HG03139 (cell line): ENCODE measurements at regions not wholly inside any gene's neighbourhood (a gene's known extent, or its start where the extent isn't known, plus 50 kb on each side); places are given as distances from the start of the nearest gene placed in this dataset.

ENCODE experiments used
- ATAC-seq: cut with Tn5 transposase; IDR thresholded peaks from one replicate; pipeline ENCODE4 v1.9.1; 2021; ENCODE audit not compliant: unreplicated experiment

GRCh38 chr15:62599791-62600777 is 435.0 kb upstream of the C2CD4B start:
- ATAC-seq = no peak

GRCh38 chr15:62601777-62602545 is 436.9 kb upstream of the C2CD4B start:
- no peak for ATAC-seq

GRCh38 chr15:62603742-62604141 is 438.7 kb upstream of the C2CD4B start:
- ATAC-seq = no peak

GRCh38 chr15:62605282-62605681 is 437.3 kb upstream of the TPM1 start:
- no peak for ATAC-seq

GRCh38 chr15:62606376-62607113 is 436.0 kb upstream of the TPM1 start:
- ATAC-seq = no peak

- ATAC-seq = no peak
Observed at GRCh38 chr15:62607114-62607462, 435.5 kb upstream of the TPM1 start.

GRCh38 chr15:62607643-62608042 is 434.9 kb upstream of the TPM1 start:
- ATAC-seq = no peak

GRCh38 chr15:62608369-62608768 is 434.2 kb upstream of the TPM1 start:
- ATAC-seq = no peak

GRCh38 chr15:62610265-62610869 is 432.2 kb upstream of the TPM1 start:
- ATAC-seq = no peak

- no peak for ATAC-seq
Observed at GRCh38 chr15:62611002-62611401, 431.5 kb upstream of the TPM1 start.

- ATAC-seq = no peak
Observed at GRCh38 chr15:62612183-62612733, 430.3 kb upstream of the TPM1 start.

- ATAC-seq = no peak
Observed at GRCh38 chr15:62612771-62613170, 429.8 kb upstream of the TPM1 start.

- ATAC-seq = no peak
Observed at GRCh38 chr15:62616746-62617145, 425.8 kb upstream of the TPM1 start.

GRCh38 chr15:62617741-62618140 is 424.8 kb upstream of the TPM1 start:
- ATAC-seq = no peak

- no peak for ATAC-seq
Observed at GRCh38 chr15:62618432-62618831, 424.1 kb upstream of the TPM1 start.

- no peak for ATAC-seq
Observed at GRCh38 chr15:62618846-62619504, 423.6 kb upstream of the TPM1 start.

GRCh38 chr15:62619526-62619925 is 423.0 kb upstream of the TPM1 start:
- no peak for ATAC-seq

- no peak for ATAC-seq
Observed at GRCh38 chr15:62622775-62623174, 419.8 kb upstream of the TPM1 start.

- no peak for ATAC-seq
Observed at GRCh38 chr15:62624547-62625378, 417.8 kb upstream of the TPM1 start.
